Cardiac septum (tissue), 1 donor: ENCODE measurements at regions not wholly inside any gene's neighbourhood (a gene's known extent, or its start where the extent isn't known, plus 50 kb on each side); places are given as distances from the start of the nearest gene placed in this dataset.

ENCODE experiments used
- DNase-seq: peaks from one replicate; pipeline ENCODE4 v3.0.0-alpha.2; 2020; ENCODE audit warnings: low spot score
- intact Hi-C: fragments of 100-400 bp; cut with DNase I; formaldehyde crosslinking; loops from one replicate; pipeline ENCODE4 v1.14.0; 2022
- donor health status: DM: no; HTN: no; CAD: no.

GRCh38 chr1:30305519-30305918, 417.9 kb downstream of the MATN1 start:
- intact Hi-C loops: no loop called here
- DNase-seq: peak; percentile 57

GRCh38 chr1:30305061-30305460, 418.3 kb downstream of the MATN1 start:
- intact Hi-C loops: no loop called here
- DNase-seq: peak; percentile 58

- intact Hi-C loops: no loop called here
- no peak for DNase-seq
Observed at GRCh38 chr1:30304080-30304479, 419.3 kb downstream of the MATN1 start.

- DNase-seq: no peak
- intact Hi-C loops: no loop called here
Observed at GRCh38 chr1:30303387-30303786, 420.0 kb downstream of the MATN1 start.

- DNase-seq: no peak
- intact Hi-C loops: no loop called here
Observed at GRCh38 chr1:30302858-30303257, 420.5 kb downstream of the MATN1 start.

GRCh38 chr1:30300669-30301068, 422.7 kb downstream of the MATN1 start:
- intact Hi-C loops: no loop called here
- no peak for DNase-seq

- no peak for DNase-seq
- intact Hi-C loops: no loop called here
Observed at GRCh38 chr1:30299393-30299792, 424.0 kb downstream of the MATN1 start.

- intact Hi-C loops: no loop called here
- DNase-seq: no peak
Observed at GRCh38 chr1:30295674-30296073, 427.7 kb downstream of the MATN1 start.

GRCh38 chr1:30295266-30295665, 428.1 kb downstream of the MATN1 start:
- no peak for DNase-seq
- intact Hi-C loops: no loop called here

- intact Hi-C loops: no loop called here
Observed at GRCh38 chr1:30294508-30294907, 428.9 kb downstream of the MATN1 start.

GRCh38 chr1:30292451-30292850, 430.9 kb downstream of the MATN1 start:
- intact Hi-C loops: no loop called here
- no peak for DNase-seq

More at GRCh38 chr1:30294508-30294907, 428.9 kb downstream of the MATN1 start:
- DNase-seq: no peak

- intact Hi-C loops: no loop called here
- no peak for DNase-seq
Observed at GRCh38 chr1:30291526-30291925, 431.9 kb downstream of the MATN1 start.

GRCh38 chr1:30290581-30290980, 432.8 kb downstream of the MATN1 start:
- DNase-seq: no peak
- intact Hi-C loops: no loop called here

- DNase-seq: peak; percentile 68
- intact Hi-C loops: no loop called here
Observed at GRCh38 chr1:30287976-30288375, 435.4 kb downstream of the MATN1 start.

GRCh38 chr1:30286988-30287839, 436.2 kb downstream of the MATN1 start:
- DNase-seq: peak; percentile 43
- intact Hi-C loops: no loop called here

- DNase-seq: peak; percentile 71
- intact Hi-C loops: no loop called here
Observed at GRCh38 chr1:30286241-30286987, 437.0 kb downstream of the MATN1 start.

GRCh38 chr1:30285501-30285932, 437.9 kb downstream of the MATN1 start:
- no peak for DNase-seq
- intact Hi-C loops: no loop called here

- intact Hi-C loops: no loop called here
- peak; percentile 43 for DNase-seq
Observed at GRCh38 chr1:30284728-30285475, 438.5 kb downstream of the MATN1 start.

- intact Hi-C loops: no loop called here
- DNase-seq: peak; percentile 29
Observed at GRCh38 chr1:30284226-30284625, 439.2 kb downstream of the MATN1 start.
